A673 (cell line): ENCODE measurements at regions not wholly inside any gene's neighbourhood (a gene's known extent, or its start where the extent isn't known, plus 50 kb on each side); places are given as distances from the start of the nearest gene placed in this dataset.

ENCODE experiments used
- BruUV-seq: library from RNA; stranded (reverse); fragments of 400-500 nt; replicated peaks from 2 replicates; lab custom pipeline; 2021; lab: Mats Ljungman, UMichigan
- CTCF ChIA-PET: fragments of 300-600 bp; sonication (Branson Sonifier 250); formaldehyde crosslinking; loops from one replicate; lab custom pipeline; 2022; ENCODE audit warnings: antibody characterized with exemption; lab: Charles Lee
- POLR2A ChIA-PET: fragments of 300-600 bp; sonication (Branson Sonifier 250); formaldehyde crosslinking; loops from one replicate; lab custom pipeline; 2022; ENCODE audit warnings: antibody characterized with exemption; ENCODE audit not compliant: low non-redundant PET; lab: Charles Lee
- DNase-seq: peaks from one replicate; pipeline ENCODE4 v3.0.0-alpha.2; 2015; ENCODE audit warnings: low spot score
- H3K27ac ChIP-seq: fragments of 200-600 bp; sonication (generic); 2 replicates; pipeline ENCODE4 v1.5.1; 2016; ENCODE audit warnings: mixed run types, low read depth, mild to moderate bottlenecking, mixed read lengths, antibody characterized with exemption, low read length; ENCODE audit not compliant: poor library complexity, severe bottlenecking
- H3K27me3 ChIP-seq: fragments of 200-600 bp; sonication (generic); replicated peaks from 2 replicates; pipeline ENCODE4 v1.6.1; 2017; ENCODE audit warnings: mixed run types, low read depth, mild to moderate bottlenecking, mixed read lengths, antibody characterized with exemption, low read length; ENCODE audit not compliant: insufficient read depth, poor library complexity
- H3K36me3 ChIP-seq: fragments of 200-600 bp; sonication (generic); 2 replicates; pipeline ENCODE4 v1.6.1; 2016; ENCODE audit warnings: mixed run types, mild to moderate bottlenecking, mixed read lengths, antibody characterized with exemption, low read length; ENCODE audit not compliant: insufficient read depth, poor library complexity, severe bottlenecking
- H3K4me1 ChIP-seq: fragments of 200-600 bp; sonication (generic); 2 replicates; pipeline ENCODE4 v1.6.1; 2017; ENCODE audit warnings: mixed run types, mild to moderate bottlenecking, mixed read lengths, antibody characterized with exemption, low read length; ENCODE audit not compliant: insufficient read depth, poor library complexity, severe bottlenecking
- H3K4me3 ChIP-seq: fragments of 200-600 bp; sonication (generic); 2 replicates; pipeline ENCODE4 v1.5.1; 2016; ENCODE audit warnings: low read depth, mixed run types, mild to moderate bottlenecking, mixed read lengths, low read length; ENCODE audit not compliant: poor library complexity, severe bottlenecking
- H3K9me3 ChIP-seq: fragments of 200-600 bp; sonication (generic); 2 replicates; pipeline ENCODE4 v1.6.1; 2016; ENCODE audit warnings: mixed run types, low read depth, mild to moderate bottlenecking, mixed read lengths, antibody characterized with exemption, low read length; ENCODE audit not compliant: poor library complexity, severe bottlenecking
- CTCF ChIP-seq: fragments of 300-800, 200-600 bp; sonication (generic); conservative IDR thresholded peaks from 2 replicates; pipeline ENCODE4 v1.5.1; 2017; ENCODE audit warnings: low read depth, mild to moderate bottlenecking, antibody characterized with exemption, low read length, moderate library complexity, mixed read lengths
- EZH2 ChIP-seq: fragments of 200-600 bp; sonication (generic); IDR thresholded peaks from 2 replicates; pipeline ENCODE4 v1.6.1; 2017; ENCODE audit warnings: borderline replicate concordance, low read depth, mild to moderate bottlenecking, mixed read lengths, antibody characterized with exemption, low read length; ENCODE audit not compliant: poor library complexity, severe bottlenecking
- intact Hi-C: fragments of 100-400 bp; cut with micrococcal nuclease; formaldehyde crosslinking; loops from one replicate; pipeline ENCODE4 v1.10.0; 2022; ENCODE audit not compliant: unreplicated experiment

- no peak overlapping the region for H3K4me3 ChIP-seq
- intact Hi-C loops: no loop called here
- BruUV-seq: no TSS peak
- no peaks in the 10 kb centered on the region for H3K36me3 ChIP-seq
- ChIA-PET CTCF (no interaction called here), POLR2A (no interaction called here)
- no peaks in the 10 kb centered on the region for H3K4me1 ChIP-seq
- no peak for DNase-seq
- no peak overlapping the region for H3K27ac ChIP-seq
- H3K9me3 ChIP-seq: no peaks in the 10 kb centered on the region
- no peak for TF ChIP-seq CTCF
- TF ChIP-seq EZH2: no peak
- H3K27me3 ChIP-seq: peaks cover 4% of the 10 kb centered on the region
Measured at GRCh38 chr5:16271851-16272250, 92.3 kb upstream of the MARCHF11 start.

- BruUV-seq: no TSS peak
- intact Hi-C loops: no loop called here
- H3K36me3 ChIP-seq: no peaks in the 10 kb centered on the region
- DNase-seq: peak; percentile 44
- H3K27me3 ChIP-seq: no peaks in the 10 kb centered on the region
- no peaks in the 10 kb centered on the region for H3K4me1 ChIP-seq
- TF ChIP-seq CTCF: no peak
- TF ChIP-seq EZH2: no peak
- H3K27ac ChIP-seq: no peak overlapping the region
- CTCF ChIA-PET: no interaction called here
- POLR2A ChIA-PET: no interaction called here
- H3K9me3 ChIP-seq: no peaks in the 10 kb centered on the region
- H3K4me3 ChIP-seq: no peak overlapping the region
Measured at GRCh38 chr5:16265141-16265540, 85.5 kb upstream of the MARCHF11 start.

GRCh38 chr5:16260000-16260399 is 80.4 kb upstream of the MARCHF11 start:
- Histone ChIP-seq H3K36me3 (no peaks in the 10 kb centered on the region), H3K27ac (no peak overlapping the region), H3K4me3 (no peak overlapping the region), H3K27me3 (no peaks in the 10 kb centered on the region), H3K9me3 (no peaks in the 10 kb centered on the region), H3K4me1 (no peaks in the 10 kb centered on the region)
- no peak for DNase-seq
- no TSS peak for BruUV-seq
- ChIA-PET CTCF (no interaction called here), POLR2A (no interaction called here)
- intact Hi-C loops: no loop called here
- TF ChIP-seq EZH2 (no peak), CTCF (no peak)
